Activated CD4-positive, CD25-positive, alpha-beta regulatory T cell treated with anti-CD3 and anti-CD28 coated beads, Interleukin-2, amount 50 U/mL, for 72 hours (primary cell): ENCODE measurements at regions not wholly inside any gene's neighbourhood (a gene's known extent, or its start where the extent isn't known, plus 50 kb on each side); places are given as distances from the start of the nearest gene placed in this dataset.
"Not testable (repeated sequence)": the region's sequence is repeated elsewhere in the genome, so short reads cannot be mapped to it uniquely, and the experiment has no call there.

ENCODE experiments used
- DNase-seq: peaks from one replicate; pipeline ENCODE4 v3.0.0; 2021

DNA sequence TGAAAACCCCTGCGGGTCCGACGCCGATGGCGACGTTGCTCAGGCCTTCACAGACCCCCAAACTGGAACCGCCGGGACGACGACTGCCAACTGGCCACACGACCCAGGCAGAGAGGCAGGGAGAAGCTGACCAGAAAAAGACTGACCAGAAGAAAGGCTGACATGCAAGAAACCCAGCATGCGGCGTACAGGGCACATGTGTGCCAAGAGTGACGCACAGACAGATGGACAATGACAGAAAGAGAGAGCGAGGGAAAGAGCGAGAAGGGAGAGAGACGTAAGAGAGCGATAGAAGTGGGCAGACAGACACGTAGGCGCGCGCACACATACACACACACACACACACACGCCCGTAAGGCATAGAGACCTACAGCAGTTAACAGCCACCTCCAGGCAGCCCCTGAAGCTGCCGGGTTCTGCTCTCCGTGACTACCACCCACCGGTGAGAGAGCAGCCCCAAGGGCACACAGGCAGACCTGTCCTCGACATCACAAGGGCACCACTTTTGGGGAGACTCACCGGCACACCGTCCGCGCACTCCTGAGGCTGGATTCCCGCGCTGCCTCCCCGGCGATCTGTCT, 67.2 kb upstream of the ZNF527 start:
- no peak for DNase-seq

DNA sequence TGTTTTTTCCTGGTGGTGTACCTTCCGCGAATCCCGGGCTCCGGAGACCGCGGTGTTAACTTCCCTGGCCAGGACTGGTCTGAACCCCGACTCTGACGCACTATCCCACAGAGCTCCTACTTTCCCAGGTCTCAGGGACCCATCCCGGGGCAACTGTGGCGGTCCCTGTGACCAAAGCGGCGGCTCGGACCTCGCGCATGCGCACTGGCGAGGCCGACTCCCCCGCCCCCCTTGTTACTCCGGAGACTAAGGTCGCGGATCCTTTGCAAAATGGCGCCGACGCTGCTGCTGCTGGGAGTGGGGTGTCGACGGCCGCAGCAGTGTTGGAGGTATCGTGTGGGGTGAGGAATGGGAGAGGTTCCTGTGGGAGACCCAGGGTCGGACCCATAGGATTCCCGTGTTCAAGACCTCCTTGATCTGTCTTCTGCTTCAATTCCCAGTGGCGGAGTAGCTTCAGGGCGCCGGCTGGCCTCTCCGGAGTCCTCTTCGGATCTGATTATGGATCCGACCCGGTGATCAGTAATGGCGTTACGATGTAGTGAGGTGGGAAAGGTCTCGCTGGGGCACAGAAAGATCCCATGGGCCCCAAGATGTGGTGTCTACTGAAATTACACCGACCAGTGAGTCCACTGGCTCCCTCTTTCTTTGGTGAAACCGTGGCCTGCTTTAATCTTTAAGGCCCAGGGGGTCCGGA, 66.6 kb upstream of the ZNF527 start:
- DNase-seq: no peak

DNA sequence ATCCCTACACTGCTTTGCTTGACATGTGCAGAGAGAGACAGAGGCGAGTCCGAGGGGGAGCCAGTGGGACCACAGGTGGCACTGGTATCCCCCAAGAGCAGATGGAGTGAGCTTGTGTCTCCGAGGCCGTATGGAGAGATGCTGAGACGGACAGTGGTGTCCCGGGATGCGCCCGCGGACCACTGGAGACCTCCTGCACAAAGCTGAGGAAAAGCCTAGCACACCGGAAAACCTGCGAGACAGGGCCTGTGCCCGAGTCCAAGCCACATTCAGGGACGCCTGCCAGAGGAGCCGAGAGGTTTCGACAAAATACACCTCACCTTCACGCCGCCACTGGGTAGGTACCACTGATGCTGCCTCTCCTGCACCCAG, 66.0 kb upstream of the ZNF527 start:
- DNase-seq: no peak

DNA sequence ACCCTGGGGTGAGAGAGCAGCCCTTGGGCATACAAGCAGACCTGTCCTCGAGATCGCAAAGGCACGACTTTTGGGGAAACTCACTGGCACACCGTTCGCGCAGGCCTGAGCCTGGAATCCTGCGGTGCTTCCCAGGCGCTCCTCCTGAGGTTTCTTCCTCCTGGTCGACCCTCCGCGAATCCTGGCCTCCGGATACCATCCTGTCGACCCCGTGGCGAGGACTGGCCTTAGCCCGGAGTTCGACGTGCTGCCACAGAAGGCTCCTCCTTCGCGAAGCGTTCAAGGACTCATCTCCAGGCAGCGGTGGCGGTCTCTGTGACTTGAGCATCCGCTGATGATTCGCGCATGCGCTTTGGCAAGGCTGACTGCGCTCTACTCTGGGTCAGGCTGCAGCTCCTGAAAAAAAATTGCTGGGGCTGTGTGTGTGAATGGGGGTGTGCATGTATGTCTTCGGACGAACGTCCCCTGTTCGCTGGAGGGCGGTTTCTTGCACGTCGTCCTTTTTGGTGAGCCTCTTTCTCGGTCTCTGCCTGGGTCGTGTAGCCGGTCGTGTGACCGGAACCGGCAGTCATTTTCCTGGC, 64.4 kb upstream of the ZNF527 start:
- DNase-seq: no peak

DNA sequence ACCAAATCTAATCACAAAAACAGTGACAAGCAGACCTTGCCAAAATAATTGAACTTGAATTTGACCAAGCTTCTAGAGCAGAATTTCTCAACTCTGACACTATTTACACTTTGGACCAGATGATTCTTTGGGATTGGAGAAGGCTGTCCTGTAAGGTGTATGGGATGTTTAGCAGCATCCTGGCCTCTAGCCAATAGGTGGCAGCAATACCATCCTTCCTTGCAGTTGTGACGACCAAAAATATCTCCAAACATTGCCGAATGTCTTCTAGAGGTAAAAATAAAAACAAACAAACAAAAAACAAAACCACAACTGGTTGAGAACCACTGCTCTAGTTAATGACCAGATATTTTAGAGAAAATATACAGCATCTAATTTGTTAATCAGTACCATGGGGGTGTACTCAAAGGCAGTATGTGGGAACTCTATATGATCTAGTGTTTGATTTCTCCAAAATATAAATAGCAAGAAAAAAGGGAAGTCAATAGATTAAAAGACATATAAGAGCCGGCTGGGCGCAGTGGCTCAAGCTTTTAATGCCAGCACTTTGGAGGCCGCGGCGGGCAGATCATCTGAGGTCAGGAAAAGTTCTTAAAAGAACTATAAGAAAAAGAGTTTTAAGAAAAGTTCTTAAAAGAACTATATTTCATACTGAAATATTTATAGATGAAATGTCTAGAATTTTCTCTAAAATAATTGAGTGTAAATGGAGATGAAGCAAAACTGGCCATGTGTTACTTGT, 60.9 kb upstream of the ZNF527 start:
- DNase-seq: no peak

DNA sequence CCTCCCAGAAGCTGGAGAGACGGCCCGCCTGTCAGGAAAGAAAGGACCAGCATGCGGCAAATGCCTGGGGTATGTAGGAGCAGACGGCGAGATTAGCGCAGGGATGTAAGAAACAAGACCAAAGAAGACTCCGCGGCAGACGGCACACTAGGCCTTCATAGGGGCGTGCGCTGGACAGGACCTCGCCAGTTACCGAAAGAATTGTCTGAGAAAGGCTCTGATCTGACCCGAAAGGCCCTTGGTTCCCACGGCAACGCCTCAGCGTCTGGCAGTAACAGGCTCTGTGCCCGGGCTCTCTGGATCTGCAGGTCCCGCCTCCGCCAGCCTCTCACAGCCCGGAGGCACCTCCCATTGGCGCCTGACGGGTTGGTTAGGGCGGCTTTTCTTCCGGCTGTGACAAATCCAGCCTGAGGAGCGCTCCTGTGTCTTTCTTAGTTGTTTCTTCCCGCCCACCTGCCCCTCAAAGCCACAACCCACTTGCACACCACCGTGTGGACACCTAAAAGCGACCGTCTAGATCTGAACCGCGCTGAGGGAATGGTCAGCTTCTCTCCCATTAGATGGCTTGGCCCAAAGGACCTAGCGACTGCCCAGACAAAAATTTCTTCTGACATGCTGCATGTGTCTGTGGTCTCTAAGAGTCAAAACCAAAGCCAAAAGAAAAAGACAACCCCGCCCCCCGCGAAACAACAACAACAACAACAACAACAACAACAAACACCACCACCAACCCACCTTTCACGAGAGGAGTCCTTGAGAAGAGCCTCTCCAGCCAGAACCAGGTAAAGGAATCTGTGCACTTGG, 58.2 kb upstream of the ZNF527 start:
- DNase-seq: not testable (repeated sequence)

DNA sequence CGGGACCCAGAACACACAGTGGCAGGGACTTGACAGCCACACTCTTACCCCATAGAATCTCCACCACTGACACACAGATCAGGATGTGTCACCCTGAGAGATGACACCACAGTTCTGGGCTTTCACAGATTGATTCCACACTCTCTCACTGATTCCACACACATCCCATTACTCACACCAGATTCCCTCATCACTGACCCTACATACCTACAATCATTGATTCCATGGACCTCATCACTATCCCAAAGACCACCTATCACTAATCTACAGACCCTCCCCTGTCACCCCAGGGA, 57.6 kb upstream of the ZNF527 start:
- DNase-seq: no peak

DNA sequence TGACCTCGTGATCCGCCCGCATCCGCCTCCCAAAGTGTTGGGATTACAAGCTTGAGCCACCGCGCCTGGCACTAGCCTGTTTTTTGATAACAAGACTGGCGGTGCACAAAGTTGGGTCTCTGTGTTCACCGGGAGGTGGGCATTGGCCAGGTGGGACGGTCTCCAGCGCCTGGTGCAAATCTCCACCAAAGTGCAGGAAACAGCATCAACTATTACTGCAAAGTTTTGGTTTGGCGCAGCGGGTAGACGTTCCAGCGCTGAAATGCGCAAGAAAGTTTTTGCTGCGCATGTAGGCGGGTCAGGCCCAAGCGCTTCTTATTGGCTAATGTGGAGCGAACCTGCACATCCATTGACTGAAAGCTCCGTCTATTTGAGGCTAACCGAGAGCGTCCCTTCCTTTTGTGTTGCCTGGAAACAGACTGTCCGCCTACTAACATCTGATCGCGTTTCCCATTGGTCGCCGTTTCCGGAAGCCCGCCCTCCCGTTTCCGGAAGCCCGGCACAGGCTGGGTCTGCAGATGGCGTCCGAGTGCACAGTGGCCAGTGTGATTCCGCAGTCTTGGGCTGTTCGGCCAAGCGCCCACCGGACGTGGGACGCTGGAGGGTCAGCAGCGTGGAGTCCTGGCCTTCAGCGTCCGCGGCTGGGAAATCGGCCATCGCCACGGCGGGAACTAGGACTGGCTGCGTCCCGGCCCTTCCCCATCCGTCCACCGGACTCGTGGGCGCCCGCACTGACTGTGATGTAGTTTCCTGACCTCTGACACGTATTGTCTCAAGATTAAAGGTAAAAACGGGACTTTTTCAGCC, 53.3 kb upstream of the ZNF527 start:
- peak; percentile 91 for DNase-seq

DNA sequence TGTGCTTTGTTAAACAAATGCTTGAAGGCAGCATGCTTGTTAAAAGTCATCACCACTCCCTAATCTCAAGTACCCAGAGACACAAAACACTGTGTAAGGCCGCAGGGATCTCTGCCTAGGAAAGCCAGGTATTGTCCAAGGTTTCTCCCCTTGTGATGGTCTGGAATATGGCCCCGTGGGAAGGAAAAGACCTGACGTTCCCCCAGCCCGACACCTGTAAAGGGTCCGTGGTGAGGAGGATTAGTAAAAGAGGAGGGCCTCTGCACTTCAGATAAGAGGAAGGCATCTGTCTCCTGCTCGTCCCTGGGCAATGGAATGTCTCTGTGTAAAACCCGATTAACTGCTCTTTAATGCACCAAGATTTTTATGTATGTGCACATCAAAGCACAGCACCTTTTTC, 49.9 kb upstream of the ZNF527 start:
- not testable (repeated sequence) for DNase-seq
